GM11168 (cell line): ENCODE measurements at regions not wholly inside any gene's neighbourhood (a gene's known extent, or its start where the extent isn't known, plus 50 kb on each side); places are given as distances from the start of the nearest gene placed in this dataset.

Source experiments
- in situ Hi-C: fragments of 300-500 bp; cut with MboI; formaldehyde crosslinking; loops from one replicate; pipeline ENCODE4 v1.12.0; 2022; ENCODE audit warnings: low sequenced_read_pairs; ENCODE audit not compliant: unreplicated experiment

GRCh38 chr6:156550949-156551348, 226.2 kb upstream of the ARID1B start:
- in situ Hi-C loops = no loop called here

GRCh38 chr6:156545931-156546330, 231.2 kb upstream of the ARID1B start:
- in situ Hi-C loops = no loop called here

- in situ Hi-C loops = no loop called here
Measured at GRCh38 chr6:156545021-156545420, 232.2 kb upstream of the ARID1B start.

- in situ Hi-C loops = no loop called here
Measured at GRCh38 chr6:156544046-156544445, 233.1 kb upstream of the ARID1B start.

GRCh38 chr6:156543431-156543830, 233.7 kb upstream of the ARID1B start:
- in situ Hi-C loops = no loop called here

GRCh38 chr6:156538875-156539660, 238.1 kb upstream of the ARID1B start:
- in situ Hi-C loops = no loop called here

- in situ Hi-C loops = no loop called here
Measured at GRCh38 chr6:156534594-156534993, 242.6 kb upstream of the ARID1B start.

- in situ Hi-C loops = no loop called here
Measured at GRCh38 chr6:156533872-156534524, 243.2 kb upstream of the ARID1B start.

- in situ Hi-C loops = no loop called here
Measured at GRCh38 chr6:156526081-156526480, 251.1 kb upstream of the ARID1B start.

GRCh38 chr6:156525541-156525940, 251.6 kb upstream of the ARID1B start:
- in situ Hi-C loops = no loop called here

GRCh38 chr6:156519940-156520339, 257.2 kb upstream of the ARID1B start:
- in situ Hi-C loops = no loop called here

- in situ Hi-C loops = no loop called here
Measured at GRCh38 chr6:156517088-156517487, 260.1 kb upstream of the ARID1B start.

GRCh38 chr6:156515242-156515641, 261.9 kb upstream of the ARID1B start:
- in situ Hi-C loops = no loop called here

- in situ Hi-C loops = no loop called here
Measured at GRCh38 chr6:156513504-156513903, 263.7 kb upstream of the ARID1B start.

GRCh38 chr6:156511570-156511969, 265.6 kb upstream of the ARID1B start:
- in situ Hi-C loops = no loop called here

GRCh38 chr6:156511051-156511450, 266.1 kb upstream of the ARID1B start:
- in situ Hi-C loops = no loop called here

GRCh38 chr6:156510242-156510641, 266.9 kb upstream of the ARID1B start:
- in situ Hi-C loops = no loop called here

- in situ Hi-C loops = no loop called here
Measured at GRCh38 chr6:156509496-156509895, 267.7 kb upstream of the ARID1B start.

- in situ Hi-C loops = no loop called here
Measured at GRCh38 chr6:156508923-156509322, 268.3 kb upstream of the ARID1B start.

- in situ Hi-C loops = no loop called here
Measured at GRCh38 chr6:156508126-156508525, 269.1 kb upstream of the ARID1B start.

- in situ Hi-C loops = no loop called here
Measured at GRCh38 chr6:156507656-156508055, 269.5 kb upstream of the ARID1B start.

GRCh38 chr6:156507106-156507505, 270.1 kb upstream of the ARID1B start:
- in situ Hi-C loops = no loop called here
